ENCODE measurements at regions not wholly inside any gene's neighbourhood (a gene's known extent, or its start where the extent isn't known, plus 50 kb on each side); places are given as distances from the start of the nearest gene placed in this dataset.

GRCh38 chr1:82445827-82446226, 645.1 kb downstream of the ADGRL2 start:
- TF ChIP-seq EZH2phosphoT487 (IDR thresholded peaks at IDR 0.05) (no peak), EZH2 (IDR thresholded peaks at IDR 0.05) (no peak), CTCF (IDR thresholded peaks at IDR 0.05) (no peak)

GRCh38 chr1:82445132-82445531, 644.4 kb downstream of the ADGRL2 start:
- Mint-ChIP-seq H3K27me3 (ENCODE audit: insufficient read depth, low read depth) (no peaks in the 10 kb centered on the region), H3K4me1 (no peaks in the 10 kb centered on the region), H3K9me3 (peaks cover 4% of the 10 kb centered on the region), H3K27ac (no peak overlapping the region), H3K36me3 (no peaks in the 10 kb centered on the region), H3K4me3 (no peak overlapping the region)
- Histone ChIP-seq H2AFZ (replicated peaks) (no peak overlapping the region), H3K36me3 (no peaks in the 10 kb centered on the region), H3K4me2 (no peak overlapping the region), H3K79me2 (ENCODE audit: low read depth) (no peaks in the 10 kb centered on the region), H3K27ac (no peak overlapping the region), H4K20me1 (ENCODE audit: low read depth) (no peaks in the 10 kb centered on the region), H3K4me1 (peaks cover 9% of the 10 kb centered on the region), H3K9ac (no peak overlapping the region), H3K4me3 (no peak overlapping the region), H3K9me3 (ENCODE audit: low read depth) (no peaks in the 10 kb centered on the region), H3K27me3 (no peaks in the 10 kb centered on the region), H3F3A (ENCODE audit: low read depth) (no peaks in the 10 kb centered on the region)
- DNase-seq (ENCODE audit: low spot score) = no peak
- TF ChIP-seq CTCF (IDR thresholded peaks at IDR 0.05) (no peak), EZH2 (IDR thresholded peaks at IDR 0.05) (no peak), EZH2phosphoT487 (IDR thresholded peaks at IDR 0.05) (no peak)

More at GRCh38 chr1:82445827-82446226, 645.1 kb downstream of the ADGRL2 start:
- Mint-ChIP-seq H3K27me3 (ENCODE audit: insufficient read depth, low read depth) (no peaks in the 10 kb centered on the region), H3K4me3 (no peak overlapping the region), H3K27ac (no peak overlapping the region), H3K9me3 (peaks cover 5% of the 10 kb centered on the region), H3K4me1 (no peaks in the 10 kb centered on the region), H3K36me3 (no peaks in the 10 kb centered on the region)
- H3K9ac ChIP-seq = no peak overlapping the region
- H4K20me1 ChIP-seq (ENCODE audit: low read depth) = no peaks in the 10 kb centered on the region
- H3K4me1 ChIP-seq = peaks cover 9% of the 10 kb centered on the region
- H3K4me3 ChIP-seq = no peak overlapping the region
- H3K79me2 ChIP-seq (ENCODE audit: low read depth) = no peaks in the 10 kb centered on the region
- H3K4me2 ChIP-seq = no peak overlapping the region
- no peaks in the 10 kb centered on the region for H3K9me3 ChIP-seq (ENCODE audit: low read depth)
- no peaks in the 10 kb centered on the region for H3K36me3 ChIP-seq
- H2AFZ ChIP-seq (replicated peaks) = no peak overlapping the region
- H3F3A ChIP-seq (ENCODE audit: low read depth) = no peaks in the 10 kb centered on the region
- DNase-seq (ENCODE audit: low spot score) = no peak
- H3K27me3 ChIP-seq = no peaks in the 10 kb centered on the region
- no peak overlapping the region for H3K27ac ChIP-seq

- Mint-ChIP-seq H3K27ac (no peak overlapping the region), H3K4me1 (no peaks in the 10 kb centered on the region), H3K36me3 (no peaks in the 10 kb centered on the region), H3K9me3 (no peaks in the 10 kb centered on the region), H3K4me3 (no peak overlapping the region), H3K27me3 (ENCODE audit: insufficient read depth, low read depth) (no peaks in the 10 kb centered on the region)
- peak overlapping the region; percentile 70 for H2AFZ ChIP-seq (replicated peaks)
- no peaks in the 10 kb centered on the region for H3F3A ChIP-seq (ENCODE audit: low read depth)
- DNase-seq (ENCODE audit: low spot score) = no peak
- no peaks in the 10 kb centered on the region for H3K27me3 ChIP-seq
- no peaks in the 10 kb centered on the region for H3K36me3 ChIP-seq
- no peaks in the 10 kb centered on the region for H3K9me3 ChIP-seq (ENCODE audit: low read depth)
- H3K4me1 ChIP-seq = no peaks in the 10 kb centered on the region
- H3K79me2 ChIP-seq (ENCODE audit: low read depth) = no peaks in the 10 kb centered on the region
- TF ChIP-seq EZH2 (IDR thresholded peaks at IDR 0.05) = no peak
- no peak for TF ChIP-seq CTCF (IDR thresholded peaks at IDR 0.05)
- no peak for TF ChIP-seq EZH2phosphoT487 (IDR thresholded peaks at IDR 0.05)
- H4K20me1 ChIP-seq (ENCODE audit: low read depth) = no peaks in the 10 kb centered on the region
- no peak overlapping the region for H3K27ac ChIP-seq
- no peak overlapping the region for H3K4me2 ChIP-seq
- H3K9ac ChIP-seq = no peak overlapping the region
- H3K4me3 ChIP-seq = no peak overlapping the region
Measured at GRCh38 chr1:82441402-82441801, 640.7 kb downstream of the ADGRL2 start.
